NT2/D1 (cell line): ENCODE measurements at regions not wholly inside any gene's neighbourhood (a gene's known extent, or its start where the extent isn't known, plus 50 kb on each side); places are given as distances from the start of the nearest gene placed in this dataset.

Experiments
- DNase-seq: peaks from one replicate; pipeline ENCODE4 v3.0.0-alpha.2; 2011; ENCODE audit warnings: low read depth, low spot score
- H3K27me3 ChIP-seq: 2 replicates; pipeline ENCODE4 v1.6.0; 2011; ENCODE audit warnings: mild to moderate bottlenecking; ENCODE audit not compliant: insufficient read length, insufficient read depth
- H3K36me3 ChIP-seq: 2 replicates; pipeline ENCODE4 v1.6.1; 2011; ENCODE audit warnings: mild to moderate bottlenecking, low read length, mixed read lengths; ENCODE audit not compliant: insufficient read depth, insufficient read length
- H3K4me1 ChIP-seq: 2 replicates; pipeline ENCODE4 v1.5.1; 2011; ENCODE audit not compliant: insufficient read depth, insufficient read length
- H3K4me3 ChIP-seq: 2 replicates; pipeline ENCODE4 v1.5.1; 2011; ENCODE audit warnings: low read depth; ENCODE audit not compliant: insufficient read length
- H3K9ac ChIP-seq: 2 replicates; pipeline ENCODE4 v1.6.0; 2011; ENCODE audit warnings: low read depth; ENCODE audit not compliant: insufficient read length
- H3K9me3 ChIP-seq: 2 replicates; pipeline ENCODE4 v1.5.1; 2011; ENCODE audit warnings: mild to moderate bottlenecking, low read length; ENCODE audit not compliant: insufficient read depth
- SUZ12 ChIP-seq: IDR thresholded peaks from 2 replicates; pipeline ENCODE4 v1.6.1; 2011; ENCODE audit not compliant: insufficient read length, insufficient read depth; ENCODE audit errors: extremely low read depth
- YY1 ChIP-seq: IDR thresholded peaks from 2 replicates; pipeline ENCODE4 v1.6.1; 2011; ENCODE audit not compliant: insufficient read length, insufficient read depth
- ZNF274 ChIP-seq: IDR thresholded peaks from 2 replicates; pipeline ENCODE4 v1.6.1; 2011; ENCODE audit warnings: mild to moderate bottlenecking, low read depth, low read length

DNA sequence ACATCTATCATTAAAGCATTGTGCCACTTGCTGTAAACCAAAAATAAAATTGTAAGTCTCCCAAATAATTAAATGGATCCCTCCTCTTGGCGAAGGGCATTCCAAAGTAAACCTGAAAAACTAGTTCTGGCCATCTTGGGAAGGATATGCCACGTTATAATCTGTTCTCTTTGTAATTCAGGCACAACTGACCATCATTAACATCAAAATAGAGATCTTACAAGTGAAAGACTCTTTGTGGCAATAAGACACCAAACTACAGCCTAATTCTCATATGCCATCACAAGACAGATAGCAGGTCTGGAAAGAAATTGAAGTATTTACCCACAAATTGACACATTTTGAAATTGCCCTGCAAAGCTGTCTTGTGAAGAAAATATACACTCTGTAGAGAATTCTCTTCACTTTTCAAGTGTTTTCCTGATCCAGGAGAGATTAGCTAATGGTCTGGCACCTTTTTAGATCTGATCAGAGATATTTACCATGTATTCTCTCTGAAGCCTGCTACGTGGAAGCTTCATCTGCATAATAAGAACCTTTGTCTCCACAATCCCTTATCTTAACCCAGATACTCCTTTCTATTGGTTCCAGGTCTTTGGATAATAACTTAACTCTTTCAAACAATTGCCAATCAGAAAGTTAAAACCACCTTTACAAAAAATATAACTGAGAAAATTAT is 630.4 kb upstream of the CCDC179 start:
- DNase-seq, result no peak
- TF ChIP-seq ZNF274 (no peak), SUZ12 (no peak), YY1 (no peak)
- no peak overlapping the region for H3K9ac ChIP-seq
- H3K4me3 ChIP-seq, result no peak overlapping the region
- H3K27me3 ChIP-seq, result no peaks in the 10 kb centered on the region
- H3K36me3 ChIP-seq, result no peaks in the 10 kb centered on the region
- no peaks in the 10 kb centered on the region for H3K4me1 ChIP-seq
- no peaks in the 10 kb centered on the region for H3K9me3 ChIP-seq

DNA sequence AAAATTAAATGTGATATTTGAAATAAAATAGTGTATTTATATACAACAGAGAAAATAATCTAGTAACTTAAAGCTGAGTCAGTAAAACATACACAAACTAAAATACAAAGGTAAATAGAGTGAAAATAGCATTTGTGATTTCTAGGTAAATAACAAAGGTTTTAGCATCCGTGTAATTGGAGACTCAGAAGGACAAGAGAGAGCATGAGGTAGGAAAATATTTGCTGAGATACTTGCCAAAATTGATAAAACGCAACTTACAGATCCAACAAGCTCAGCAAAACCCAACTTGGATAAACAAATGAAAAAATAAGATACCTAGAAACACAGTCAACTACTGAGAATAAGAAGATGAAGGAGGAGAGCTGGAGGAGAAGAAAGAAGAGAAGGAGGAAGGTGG is 634.7 kb upstream of the CCDC179 start:
- H3K9me3 ChIP-seq, result no peaks in the 10 kb centered on the region
- no peak overlapping the region for H3K4me3 ChIP-seq
- H3K4me1 ChIP-seq, result no peaks in the 10 kb centered on the region
- no peak for TF ChIP-seq SUZ12
- no peak for TF ChIP-seq ZNF274
- TF ChIP-seq YY1, result no peak
- no peaks in the 10 kb centered on the region for H3K36me3 ChIP-seq
- no peaks in the 10 kb centered on the region for H3K27me3 ChIP-seq
- no peak overlapping the region for H3K9ac ChIP-seq
- DNase-seq, result no peak

DNA sequence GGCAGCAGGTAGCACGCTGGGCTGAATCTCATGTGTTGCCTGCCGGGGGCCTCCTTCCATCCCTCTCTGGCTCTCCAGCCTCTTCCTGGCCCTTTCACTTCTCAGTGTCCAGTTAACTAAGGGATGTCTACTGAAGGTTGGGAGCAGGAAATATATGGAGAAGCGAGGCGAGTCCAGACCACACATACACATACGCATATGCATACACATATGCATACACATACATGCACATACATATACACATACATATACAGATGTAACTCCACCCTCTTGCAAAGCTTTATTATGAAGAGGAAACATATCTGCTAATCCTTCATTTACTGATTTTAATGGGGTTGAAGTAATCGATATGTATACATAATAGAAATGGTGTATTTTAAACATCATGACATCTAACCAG is 636.1 kb upstream of the CCDC179 start:
- no peaks in the 10 kb centered on the region for H3K36me3 ChIP-seq
- H3K27me3 ChIP-seq, result no peaks in the 10 kb centered on the region
- no peaks in the 10 kb centered on the region for H3K9me3 ChIP-seq
- H3K9ac ChIP-seq, result no peak overlapping the region
- TF ChIP-seq ZNF274 (no peak), SUZ12 (no peak), YY1 (no peak)
- DNase-seq, result no peak
- H3K4me1 ChIP-seq, result no peaks in the 10 kb centered on the region
- no peak overlapping the region for H3K4me3 ChIP-seq

DNA sequence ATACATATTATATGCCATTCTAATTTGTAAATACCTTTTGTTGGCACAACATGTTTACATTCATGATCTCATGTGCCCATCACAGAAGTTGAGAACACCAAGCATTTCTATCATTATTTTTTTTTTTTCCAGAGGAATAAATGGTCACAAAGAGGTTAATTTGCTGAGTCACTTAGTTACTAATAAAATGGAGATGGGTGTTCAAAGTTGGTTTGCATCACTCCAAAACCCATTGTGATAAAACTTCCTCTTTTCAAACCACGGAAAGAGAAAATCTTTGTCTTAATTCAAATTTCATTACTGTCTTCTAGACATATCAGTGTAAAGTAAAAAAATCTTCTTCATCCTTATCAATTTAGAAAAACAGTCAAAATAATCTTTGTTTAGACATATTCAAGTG is 636.8 kb upstream of the CCDC179 start:
- DNase-seq, result no peak
- Histone ChIP-seq H3K9me3 (no peaks in the 10 kb centered on the region), H3K36me3 (no peaks in the 10 kb centered on the region), H3K9ac (no peak overlapping the region), H3K4me1 (no peaks in the 10 kb centered on the region), H3K4me3 (no peak overlapping the region), H3K27me3 (no peaks in the 10 kb centered on the region)
- TF ChIP-seq YY1 (no peak), SUZ12 (no peak), ZNF274 (no peak)

DNA sequence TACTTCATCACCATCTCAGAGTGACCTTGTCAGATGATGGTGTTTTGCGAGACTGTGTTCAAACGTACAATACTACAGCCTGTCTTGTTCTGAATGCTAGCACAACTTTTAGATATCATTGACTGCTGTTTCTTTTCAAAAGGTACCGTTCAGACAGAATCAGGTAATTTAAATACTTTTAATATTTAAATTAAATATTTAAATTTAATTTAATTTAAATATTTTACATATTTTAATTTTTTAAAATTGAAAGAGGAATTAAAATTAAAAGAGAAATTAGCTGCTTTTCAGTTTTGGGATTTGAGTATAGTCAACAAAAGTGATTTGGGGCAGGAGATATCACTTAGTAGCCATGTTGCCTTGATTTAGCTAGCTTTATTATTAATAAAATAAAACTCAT is 642.1 kb upstream of the CCDC179 start:
- H3K4me1 ChIP-seq, result no peaks in the 10 kb centered on the region
- no peak for TF ChIP-seq ZNF274
- no peak for TF ChIP-seq YY1
- TF ChIP-seq SUZ12, result no peak

DNA sequence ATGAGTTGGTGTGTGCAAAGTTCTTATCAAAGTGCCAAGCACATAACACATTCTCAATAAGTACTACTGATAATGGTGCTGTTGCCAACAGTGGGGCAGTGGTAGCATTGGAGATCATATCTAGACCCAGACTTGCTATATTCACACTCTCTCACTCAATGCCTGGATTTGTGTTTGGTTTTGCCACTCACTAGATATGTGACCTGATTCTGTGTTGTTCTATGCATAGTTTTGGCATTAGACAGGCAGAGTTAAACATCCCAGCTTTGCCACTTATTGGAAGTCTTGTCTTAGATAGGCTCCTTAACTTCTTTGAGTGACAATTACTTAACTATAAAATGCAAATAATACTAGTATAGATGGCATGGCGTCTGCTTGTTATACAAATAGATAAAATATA is 642.6 kb upstream of the CCDC179 start:
- H3K9ac ChIP-seq, result no peak overlapping the region

More for the DNA sequence above, 642.1 kb upstream of the CCDC179 start:
- no peaks in the 10 kb centered on the region for H3K36me3 ChIP-seq
- H3K9ac ChIP-seq, result no peak overlapping the region
- no peak for DNase-seq
- no peaks in the 10 kb centered on the region for H3K27me3 ChIP-seq
- H3K9me3 ChIP-seq, result no peaks in the 10 kb centered on the region
- H3K4me3 ChIP-seq, result no peak overlapping the region

DNA sequence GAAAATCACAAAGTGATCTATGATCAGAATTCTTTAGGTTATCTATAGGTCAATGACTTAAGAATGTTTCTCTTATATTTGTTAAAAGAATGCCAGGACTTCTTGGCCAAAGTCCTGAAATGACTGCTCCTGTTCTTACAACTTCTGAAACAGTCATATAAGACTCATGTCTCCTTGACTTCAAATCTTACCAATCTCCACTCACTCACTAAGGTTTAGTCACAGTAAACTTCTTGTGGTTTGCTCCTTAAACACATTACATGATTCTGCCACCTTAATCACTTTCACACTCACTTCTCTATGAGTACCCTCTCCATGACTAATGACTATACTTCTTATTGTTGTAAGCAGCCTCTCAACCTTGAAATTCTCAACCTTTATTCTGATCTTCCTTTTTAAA is 648.7 kb upstream of the CCDC179 start:
- no peaks in the 10 kb centered on the region for H3K9me3 ChIP-seq
- H3K4me1 ChIP-seq, result no peaks in the 10 kb centered on the region
- no peaks in the 10 kb centered on the region for H3K27me3 ChIP-seq
- no peak overlapping the region for H3K9ac ChIP-seq
- TF ChIP-seq YY1, result no peak
- TF ChIP-seq ZNF274, result no peak
- no peaks in the 10 kb centered on the region for H3K36me3 ChIP-seq
- no peak overlapping the region for H3K4me3 ChIP-seq
- DNase-seq, result no peak

More for the DNA sequence above, 642.6 kb upstream of the CCDC179 start:
- no peak for TF ChIP-seq ZNF274
- no peak for TF ChIP-seq YY1
- TF ChIP-seq SUZ12, result no peak
- Histone ChIP-seq H3K4me3 (no peak overlapping the region), H3K27me3 (no peaks in the 10 kb centered on the region), H3K9me3 (no peaks in the 10 kb centered on the region), H3K36me3 (no peaks in the 10 kb centered on the region), H3K4me1 (no peaks in the 10 kb centered on the region)
- no peak for DNase-seq

DNA sequence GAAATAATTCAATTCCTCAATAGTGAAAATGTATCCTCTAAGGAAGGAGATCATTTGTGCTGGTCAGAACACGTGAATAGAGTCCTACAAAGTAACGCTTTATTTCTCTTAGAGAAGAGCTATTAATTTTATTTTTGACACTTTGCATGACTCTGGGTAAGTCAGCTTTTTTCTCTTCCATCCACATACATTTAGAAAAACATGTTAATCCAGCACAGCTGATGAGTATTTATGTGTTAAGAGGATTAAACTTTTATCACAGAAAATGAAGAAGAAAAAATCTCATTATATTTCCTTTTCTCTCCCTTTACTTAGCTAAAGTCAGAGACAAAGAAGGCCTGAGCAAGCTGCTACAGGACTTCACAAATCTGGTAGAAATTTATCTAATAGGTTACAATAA is 649.5 kb upstream of the CCDC179 start:
- Histone ChIP-seq H3K27me3 (no peaks in the 10 kb centered on the region), H3K9me3 (no peaks in the 10 kb centered on the region), H3K36me3 (no peaks in the 10 kb centered on the region), H3K4me3 (no peak overlapping the region), H3K9ac (no peak overlapping the region), H3K4me1 (no peaks in the 10 kb centered on the region)
- TF ChIP-seq YY1 (no peak), SUZ12 (no peak), ZNF274 (no peak)
- DNase-seq, result no peak
